Bronchial epithelial cell (primary cell): ENCODE measurements at regions not wholly inside any gene's neighbourhood (a gene's known extent, or its start where the extent isn't known, plus 50 kb on each side); places are given as distances from the start of the nearest gene placed in this dataset.
"Not testable (repeated sequence)": the region's sequence is repeated elsewhere in the genome, so short reads cannot be mapped to it uniquely, and the experiment has no call there.

Source experiments
- DNase-seq: peaks from one replicate; pipeline ENCODE4 v3.0.0-alpha.2; 2010; ENCODE audit warnings: low read depth
- FAIRE-seq: peaks from 2 replicates; lab custom pipeline; 2011; peaks lifted over from hg19 to GRCh38; lab: Jason Lieb, UNC
- H3K27me3 ChIP-seq: 2 replicates; pipeline ENCODE4 v1.5.1; 2011; ENCODE audit warnings: low read length; ENCODE audit not compliant: control insufficient read depth, insufficient read depth
- H3K36me3 ChIP-seq: 2 replicates; pipeline ENCODE4 v1.5.1; 2011; ENCODE audit warnings: low read length; ENCODE audit not compliant: control insufficient read depth, insufficient read depth
- H3K4me3 ChIP-seq: 2 replicates; pipeline ENCODE4 v1.5.1; 2011; ENCODE audit warnings: mild to moderate bottlenecking, low read depth, low read length, control low read depth
- TF ChIP-seq, protein P1 (sequence below): IDR thresholded peaks from 2 replicates; pipeline ENCODE4 v1.5.1; 2011; ENCODE audit warnings: mild to moderate bottlenecking, moderate library complexity, low read length, control low read depth, inconsistent platforms; ENCODE audit not compliant: insufficient read depth, severe bottlenecking

DNA sequence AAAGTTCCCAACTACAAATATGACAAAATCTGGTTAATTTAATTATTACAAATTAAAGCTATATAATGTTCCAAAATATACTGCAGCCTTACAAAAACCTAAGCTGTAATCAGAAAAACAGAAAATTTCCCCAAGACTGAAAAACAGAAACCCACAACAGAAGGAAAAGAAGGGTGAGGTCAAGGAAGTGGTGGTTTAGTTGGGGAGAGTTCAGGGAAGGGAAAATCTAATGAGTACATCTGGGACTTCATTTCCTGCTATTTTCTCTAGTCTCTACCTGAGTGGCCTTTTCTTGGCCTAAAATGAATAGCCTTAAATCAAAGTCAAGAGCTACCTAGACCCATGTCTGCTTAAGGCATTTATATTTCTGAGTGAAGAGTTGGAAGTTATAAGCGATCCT, 66.2 kb upstream of the BEND6 start:
- FAIRE-seq, result no peak
- TF ChIP-seq, protein P1, sequence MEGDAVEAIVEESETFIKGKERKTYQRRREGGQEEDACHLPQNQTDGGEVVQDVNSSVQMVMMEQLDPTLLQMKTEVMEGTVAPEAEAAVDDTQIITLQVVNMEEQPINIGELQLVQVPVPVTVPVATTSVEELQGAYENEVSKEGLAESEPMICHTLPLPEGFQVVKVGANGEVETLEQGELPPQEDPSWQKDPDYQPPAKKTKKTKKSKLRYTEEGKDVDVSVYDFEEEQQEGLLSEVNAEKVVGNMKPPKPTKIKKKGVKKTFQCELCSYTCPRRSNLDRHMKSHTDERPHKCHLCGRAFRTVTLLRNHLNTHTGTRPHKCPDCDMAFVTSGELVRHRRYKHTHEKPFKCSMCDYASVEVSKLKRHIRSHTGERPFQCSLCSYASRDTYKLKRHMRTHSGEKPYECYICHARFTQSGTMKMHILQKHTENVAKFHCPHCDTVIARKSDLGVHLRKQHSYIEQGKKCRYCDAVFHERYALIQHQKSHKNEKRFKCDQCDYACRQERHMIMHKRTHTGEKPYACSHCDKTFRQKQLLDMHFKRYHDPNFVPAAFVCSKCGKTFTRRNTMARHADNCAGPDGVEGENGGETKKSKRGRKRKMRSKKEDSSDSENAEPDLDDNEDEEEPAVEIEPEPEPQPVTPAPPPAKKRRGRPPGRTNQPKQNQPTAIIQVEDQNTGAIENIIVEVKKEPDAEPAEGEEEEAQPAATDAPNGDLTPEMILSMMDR, result no peak
- no peak overlapping the region for H3K4me3 ChIP-seq
- no peaks in the 10 kb centered on the region for H3K36me3 ChIP-seq
- DNase-seq, result no peak
- H3K27me3 ChIP-seq, result no peaks in the 10 kb centered on the region

DNA sequence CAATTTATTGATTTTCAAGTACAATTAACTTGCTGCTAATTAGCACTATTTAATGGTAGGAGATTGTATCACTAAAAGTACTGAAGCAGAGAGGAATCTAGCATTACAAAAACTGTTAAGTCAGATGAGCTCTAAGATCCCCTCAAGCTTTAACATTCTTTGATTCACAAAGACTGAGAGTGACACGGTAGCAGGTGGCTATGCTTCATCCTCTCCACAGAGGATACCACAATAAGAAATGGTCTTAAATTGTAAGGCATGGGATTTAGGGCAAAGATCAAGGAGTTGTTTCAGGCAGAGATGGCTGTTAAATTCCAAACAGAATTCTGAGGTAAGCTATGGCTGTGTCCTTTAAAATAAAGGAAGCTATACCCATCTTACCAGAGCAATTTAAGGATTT, 67.8 kb upstream of the BEND6 start:
- Histone ChIP-seq H3K36me3 (no peaks in the 10 kb centered on the region), H3K4me3 (no peak overlapping the region), H3K27me3 (no peaks in the 10 kb centered on the region)
- TF ChIP-seq, protein P1, result no peak
- DNase-seq (no peak), FAIRE-seq (no peak)

DNA sequence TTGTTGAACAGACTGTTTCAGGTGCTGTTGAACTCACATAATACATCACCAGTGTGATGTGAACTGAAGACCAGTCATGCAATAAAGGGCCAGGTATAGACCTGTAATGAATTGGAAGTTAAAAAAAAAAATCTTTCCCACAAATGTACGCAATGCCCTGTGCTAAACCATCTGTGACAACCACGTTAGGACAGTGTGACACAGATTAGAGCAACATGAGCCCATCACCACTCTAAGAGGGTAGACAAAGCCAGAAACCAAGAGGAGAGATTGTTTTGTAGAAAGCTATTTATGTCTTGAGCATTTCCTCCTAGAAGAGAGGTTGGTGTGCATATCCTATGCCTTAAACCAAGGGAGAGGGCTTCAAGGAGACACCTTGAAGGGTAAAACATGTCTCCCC, 77.0 kb upstream of the BEND6 start:
- no peak for DNase-seq
- Histone ChIP-seq H3K27me3 (no peaks in the 10 kb centered on the region), H3K4me3 (no peak overlapping the region), H3K36me3 (no peaks in the 10 kb centered on the region)
- TF ChIP-seq, protein P1, result no peak
- no peak for FAIRE-seq

DNA sequence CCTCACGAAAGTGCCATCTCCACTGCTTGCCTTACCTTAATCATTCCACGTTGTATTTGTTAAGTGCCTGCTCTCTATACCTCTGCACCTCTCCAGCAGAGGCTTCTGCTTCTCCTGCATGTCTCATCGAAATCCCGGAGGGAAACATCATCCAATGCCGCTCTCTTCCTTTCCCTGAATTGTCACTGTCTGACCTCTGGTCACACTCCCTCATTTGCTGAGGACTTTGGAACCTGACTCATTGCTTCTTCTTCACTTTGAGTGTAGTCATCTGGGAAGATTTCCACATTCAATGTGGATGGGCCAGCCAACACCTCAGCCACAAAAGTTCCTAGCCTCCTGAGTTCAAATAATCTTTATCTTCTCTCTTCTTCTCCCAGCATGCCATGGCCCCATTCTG, 78.9 kb upstream of the BEND6 start:
- FAIRE-seq, result no peak
- TF ChIP-seq, protein P1, result no peak
- Histone ChIP-seq H3K36me3 (no peaks in the 10 kb centered on the region), H3K4me3 (no peak overlapping the region), H3K27me3 (no peaks in the 10 kb centered on the region)
- no peak for DNase-seq

DNA sequence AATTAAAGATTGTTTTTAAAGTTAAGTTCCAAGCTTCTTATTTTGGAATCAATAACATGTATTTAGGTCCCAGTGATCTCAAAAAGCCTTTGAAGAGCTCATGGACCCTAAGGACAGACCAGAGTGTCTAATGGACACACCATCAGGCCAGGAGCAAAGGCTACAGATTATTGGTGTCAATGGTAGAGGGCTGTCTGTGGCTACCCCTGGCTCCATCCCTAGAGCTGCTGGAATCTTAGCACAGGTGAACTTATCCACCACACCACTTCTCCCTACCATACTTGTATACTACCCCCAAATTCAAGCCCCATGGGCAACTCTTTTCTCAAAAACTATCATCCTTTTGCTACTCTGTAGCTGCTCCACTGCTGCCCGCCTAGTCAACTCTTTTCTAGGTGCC, 79.4 kb upstream of the BEND6 start:
- H3K27me3 ChIP-seq, result no peaks in the 10 kb centered on the region
- DNase-seq (no peak), FAIRE-seq (no peak)
- H3K4me3 ChIP-seq, result no peak overlapping the region
- TF ChIP-seq, protein P1, result no peak
- H3K36me3 ChIP-seq, result no peaks in the 10 kb centered on the region

DNA sequence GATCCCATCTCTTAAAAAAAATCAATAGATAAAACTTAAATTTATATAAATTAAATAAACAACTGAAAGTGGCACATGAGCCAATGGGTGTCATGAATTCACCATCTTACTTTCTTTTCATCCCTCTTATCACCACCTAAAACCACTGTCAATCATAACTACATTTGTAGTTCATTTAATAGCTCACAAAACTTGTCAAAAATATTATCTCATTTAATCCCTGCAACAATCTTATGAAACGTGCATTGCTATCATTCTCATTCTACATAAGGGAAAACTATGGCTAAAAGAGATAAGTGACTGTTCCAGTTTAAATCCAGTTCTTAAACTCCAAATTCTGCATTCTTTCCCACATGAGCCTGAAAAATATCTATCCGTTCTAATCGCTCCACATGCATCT, 80.6 kb upstream of the BEND6 start:
- no peak for DNase-seq

DNA sequence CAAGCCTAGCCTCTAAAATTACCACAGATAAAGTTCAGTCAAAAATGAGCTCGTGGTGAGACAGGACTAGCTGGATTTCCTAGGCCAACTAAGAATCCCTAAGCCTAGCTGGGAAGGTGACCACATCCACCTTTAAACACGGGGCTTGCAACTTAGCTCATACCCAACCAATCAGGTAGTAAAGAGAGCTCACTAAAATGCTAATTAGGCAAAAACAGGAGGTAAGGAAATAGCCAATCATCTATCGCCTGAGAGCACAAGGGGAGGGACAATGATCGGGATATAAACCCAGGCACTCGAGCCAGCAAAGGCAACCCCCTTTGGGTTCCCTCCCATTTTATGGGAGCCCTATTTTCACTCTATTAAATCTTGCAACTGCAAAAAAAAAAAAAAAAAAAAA, 84.9 kb upstream of the BEND6 start:
- not testable (repeated sequence) for FAIRE-seq, H3K27me3 ChIP-seq, DNase-seq, H3K4me3 ChIP-seq, H3K36me3 ChIP-seq

More for the DNA sequence above, 80.6 kb upstream of the BEND6 start:
- TF ChIP-seq, protein P1, result no peak
- H3K27me3 ChIP-seq, result no peaks in the 10 kb centered on the region
- no peak overlapping the region for H3K4me3 ChIP-seq
- no peak for FAIRE-seq
- no peaks in the 10 kb centered on the region for H3K36me3 ChIP-seq
